GM18951 (cell line): ENCODE measurements at regions not wholly inside any gene's neighbourhood (a gene's known extent, or its start where the extent isn't known, plus 50 kb on each side); places are given as distances from the start of the nearest gene placed in this dataset.

Source experiments
- POLR2A ChIP-seq: IDR thresholded peaks from 4 replicates; pipeline ENCODE4 v1.6.1; 2011; ENCODE audit warnings: mild to moderate bottlenecking; ENCODE audit not compliant: insufficient read length, insufficient read depth; ENCODE audit errors: extremely low read depth
- in situ Hi-C: fragments of 300-500 bp; cut with MboI; formaldehyde crosslinking; loops from one replicate; pipeline ENCODE4 v1.12.0; 2022; ENCODE audit warnings: low sequenced_read_pairs, mixed read lengths, inconsistent platforms; ENCODE audit not compliant: unreplicated experiment

GRCh38 chr20:17787816-17788215, 88.0 kb downstream of the BANF2 start:
- in situ Hi-C loops: no loop called here
- TF ChIP-seq POLR2A: no peak

GRCh38 chr20:17786221-17786718, 86.5 kb downstream of the BANF2 start:
- in situ Hi-C loops: no loop called here

More at GRCh38 chr20:17786221-17786718, 86.5 kb downstream of the BANF2 start:
- no peak for TF ChIP-seq POLR2A
